Fibroblast of villous mesenchyme (primary cell): ENCODE measurements at regions not wholly inside any gene's neighbourhood (a gene's known extent, or its start where the extent isn't known, plus 50 kb on each side); places are given as distances from the start of the nearest gene placed in this dataset.

Experiments
- DNase-seq: peaks from one replicate; pipeline ENCODE4 v3.0.0-alpha.2; 2010; ENCODE audit warnings: low read depth
- H3K4me3 ChIP-seq: 2 replicates; pipeline ENCODE4 v1.5.1; 2011; ENCODE audit warnings: low read depth, mild to moderate bottlenecking, low read length
- CTCF ChIP-seq: IDR thresholded peaks from 2 replicates; pipeline ENCODE4 v1.5.1; 2012; ENCODE audit warnings: low read depth, mild to moderate bottlenecking, low read length; ENCODE audit not compliant: insufficient read depth

- DNase-seq: no peak
- no peak overlapping the region for H3K4me3 ChIP-seq
- TF ChIP-seq CTCF: no peak
Observed at GRCh38 chr1:90155721-90156487, 161.0 kb downstream of the ZNF326 start.

- DNase-seq: no peak
- H3K4me3 ChIP-seq: no peak overlapping the region
- no peak for TF ChIP-seq CTCF
Observed at GRCh38 chr1:90154711-90155110, 159.8 kb downstream of the ZNF326 start.

- DNase-seq: no peak
- TF ChIP-seq CTCF: no peak
- H3K4me3 ChIP-seq: no peak overlapping the region
Observed at GRCh38 chr1:90149101-90149500, 154.2 kb downstream of the ZNF326 start.

GRCh38 chr1:90147093-90147492 lies 152.2 kb downstream of the ZNF326 start:
- H3K4me3 ChIP-seq: no peak overlapping the region
- no peak for TF ChIP-seq CTCF
- DNase-seq: no peak

GRCh38 chr1:90144820-90145219 lies 149.9 kb downstream of the ZNF326 start:
- TF ChIP-seq CTCF: no peak
- DNase-seq: no peak
- H3K4me3 ChIP-seq: no peak overlapping the region

GRCh38 chr1:90143591-90143990 lies 148.7 kb downstream of the ZNF326 start:
- no peak for DNase-seq
- TF ChIP-seq CTCF: no peak
- H3K4me3 ChIP-seq: no peak overlapping the region

- no peak for DNase-seq
- no peak for TF ChIP-seq CTCF
- H3K4me3 ChIP-seq: no peak overlapping the region
Observed at GRCh38 chr1:90142697-90143096, 147.8 kb downstream of the ZNF326 start.
